Kidney epithelial cell (primary cell): ENCODE measurements at regions not wholly inside any gene's neighbourhood (a gene's known extent, or its start where the extent isn't known, plus 50 kb on each side); places are given as distances from the start of the nearest gene placed in this dataset.
A peak's percentile ranks its signal among the peaks of the same experiment; 100 is the strongest.

ENCODE experiments used
- DNase-seq: peaks from one replicate; pipeline ENCODE4 v3.0.0-alpha.2; 2010; ENCODE audit warnings: low read depth
- H3K27me3 ChIP-seq: 2 replicates; pipeline ENCODE4 v1.6.0; 2011; ENCODE audit warnings: low read length; ENCODE audit not compliant: control insufficient read depth, insufficient read depth
- H3K36me3 ChIP-seq: 2 replicates; pipeline ENCODE4 v1.5.1; 2011; ENCODE audit warnings: low read length; ENCODE audit not compliant: control insufficient read depth, insufficient read depth
- H3K4me3 ChIP-seq: 2 replicates; pipeline ENCODE4 v1.5.1; 2011; ENCODE audit warnings: low read depth, mild to moderate bottlenecking, control low read depth, low read length
- CTCF ChIP-seq: IDR thresholded peaks from 2 replicates; pipeline ENCODE4 v1.5.1; 2011; ENCODE audit warnings: mild to moderate bottlenecking, moderate library complexity, low read length, control low read depth, inconsistent platforms; ENCODE audit not compliant: insufficient read depth, poor library complexity, severe bottlenecking

- H3K4me3 ChIP-seq: no peak overlapping the region
- TF ChIP-seq CTCF: no peak
Measured at GRCh38 chr18:60675126-60675525, 302.6 kb upstream of the MC4R start.

DNA sequence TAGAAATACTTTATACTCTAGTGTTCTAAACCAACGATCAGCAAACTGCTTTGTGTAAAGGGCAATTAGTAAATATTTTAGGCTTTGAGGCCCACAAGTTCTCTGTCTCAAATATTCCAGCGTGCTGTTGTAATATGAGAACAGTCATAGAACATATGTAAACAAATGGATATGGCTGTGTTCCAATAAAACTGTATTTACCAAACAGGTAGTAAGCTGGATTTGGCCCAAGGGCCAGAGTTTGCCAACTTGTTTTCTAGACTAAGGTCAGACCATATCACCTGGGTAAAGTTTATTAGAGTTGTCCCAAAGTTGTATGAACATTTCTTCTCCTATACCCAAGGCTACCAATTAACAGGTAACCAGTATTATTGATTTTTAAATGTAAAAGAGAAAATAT is 303.2 kb upstream of the MC4R start:
- TF ChIP-seq CTCF: no peak
- Histone ChIP-seq H3K27me3 (no peaks in the 10 kb centered on the region), H3K36me3 (no peaks in the 10 kb centered on the region), H3K4me3 (no peak overlapping the region)
- DNase-seq: no peak

More at GRCh38 chr18:60675126-60675525, 302.6 kb upstream of the MC4R start:
- no peak for DNase-seq
- no peaks in the 10 kb centered on the region for H3K27me3 ChIP-seq
- H3K36me3 ChIP-seq: no peaks in the 10 kb centered on the region

DNA sequence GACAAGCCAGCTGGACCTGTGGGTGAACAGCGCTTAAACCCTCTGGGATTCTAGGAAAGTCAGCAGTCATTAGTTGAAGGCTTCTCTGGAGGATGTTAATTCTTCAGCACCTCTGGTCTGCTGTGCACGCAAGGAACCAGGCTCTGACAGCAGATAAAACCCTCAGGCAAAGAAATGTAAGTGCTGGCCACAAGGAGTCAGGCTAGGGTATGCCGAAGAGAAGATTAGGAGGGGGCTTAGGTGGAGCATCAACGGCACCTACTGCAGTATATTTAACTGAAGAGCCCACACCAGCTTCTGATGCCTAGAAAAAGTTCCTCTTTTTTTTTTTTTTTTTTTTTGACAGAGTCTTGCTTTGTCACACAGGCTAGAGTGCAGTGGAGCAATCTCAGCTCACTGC is 304.2 kb upstream of the MC4R start:
- peak; percentile 10 for TF ChIP-seq CTCF
- H3K4me3 ChIP-seq: no peak overlapping the region

DNA sequence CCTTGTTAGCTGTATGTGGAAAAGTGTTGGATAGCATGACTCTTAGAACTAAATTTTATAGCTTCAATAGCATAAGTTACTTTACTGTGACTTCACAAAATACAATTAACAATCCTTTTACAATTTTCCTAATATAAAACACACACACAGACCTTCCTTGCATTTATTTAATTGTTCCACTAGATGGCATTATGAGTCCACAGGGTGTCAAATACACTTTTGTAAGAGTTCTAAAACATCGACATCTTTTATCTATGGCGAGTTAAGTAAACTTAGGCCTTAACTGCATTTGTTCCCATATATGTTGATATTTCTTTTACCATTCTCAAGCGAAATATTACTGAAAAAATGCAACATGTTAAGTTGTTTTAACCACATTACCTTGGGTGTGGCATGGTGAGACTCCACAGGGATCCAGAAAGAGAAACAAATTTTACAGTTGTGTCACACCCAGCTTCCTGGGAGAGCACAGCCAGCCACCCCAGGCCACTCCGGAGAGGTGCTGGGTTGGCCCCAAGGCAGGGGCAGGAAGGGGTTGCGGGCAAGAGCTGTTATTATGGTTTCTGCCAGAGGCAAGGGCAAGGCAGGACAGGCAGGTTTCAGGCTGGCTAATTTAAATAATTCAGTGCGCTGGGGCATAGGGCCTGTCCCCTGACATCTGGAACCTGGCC is 312.4 kb upstream of the MC4R start:
- DNase-seq: no peak
- Histone ChIP-seq H3K27me3 (no peaks in the 10 kb centered on the region), H3K36me3 (no peaks in the 10 kb centered on the region), H3K4me3 (no peak overlapping the region)
- peak; percentile 35 for TF ChIP-seq CTCF

More for the DNA sequence above, 304.2 kb upstream of the MC4R start:
- Histone ChIP-seq H3K27me3 (no peaks in the 10 kb centered on the region), H3K36me3 (no peaks in the 10 kb centered on the region)
- DNase-seq: no peak

DNA sequence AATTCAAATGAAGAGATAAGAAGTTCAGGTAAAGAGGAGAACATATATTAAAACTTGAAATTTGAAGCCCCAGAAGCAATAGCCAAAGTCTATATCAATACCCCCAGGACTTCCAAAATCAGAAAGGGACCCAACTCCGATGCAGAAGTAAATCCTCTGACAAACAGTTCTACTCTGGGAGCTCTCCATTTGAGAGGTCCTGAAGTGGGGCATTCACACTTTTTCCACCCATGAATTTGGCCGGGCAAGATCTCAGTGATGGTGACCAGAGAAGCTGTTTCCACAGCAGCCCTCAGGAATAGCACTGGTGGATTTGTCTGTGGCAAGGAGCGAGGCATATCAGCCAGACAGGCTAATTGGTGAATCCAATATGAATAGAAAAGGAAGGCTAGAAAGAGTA is 313.6 kb upstream of the MC4R start:
- no peaks in the 10 kb centered on the region for H3K36me3 ChIP-seq
- DNase-seq: no peak
- no peak for TF ChIP-seq CTCF
- no peaks in the 10 kb centered on the region for H3K27me3 ChIP-seq
- H3K4me3 ChIP-seq: no peak overlapping the region

- TF ChIP-seq CTCF: no peak
- Histone ChIP-seq H3K4me3 (no peak overlapping the region), H3K27me3 (no peaks in the 10 kb centered on the region), H3K36me3 (no peaks in the 10 kb centered on the region)
- no peak for DNase-seq
Measured at GRCh38 chr18:60691061-60691460, 318.5 kb upstream of the MC4R start.
